ENCODE measurements at regions not wholly inside any gene's neighbourhood (a gene's known extent, or its start where the extent isn't known, plus 50 kb on each side); places are given as distances from the start of the nearest gene placed in this dataset.

GRCh38 chr13:44267980-44268379 lies 105.6 kb upstream of the SERP2 start:
- TF ChIP-seq CTCF (IDR thresholded peaks at IDR 0.05), result no peak
- H3K4me1 ChIP-seq, result peaks cover 6 to 37% (median 22%) of the 10 kb centered on the region in 9 donors
- no peak overlapping the region for H3K4me3 ChIP-seq
- ATAC-seq (no peak), DNase-seq (no peak)
- intact Hi-C loops (cut with DNase I), result no loop called here
- H3K36me3 ChIP-seq, result no peaks in the 10 kb centered on the region
- no peaks in the 10 kb centered on the region for H3K27me3 ChIP-seq
- H3K27ac ChIP-seq, result peak overlapping the region in 1 of 10 donors; percentile 18
- no peaks in the 10 kb centered on the region for H3K9me3 ChIP-seq
- 83 to 85% methylated on average over 4 of the region's 4 CpGs for WGBS, 2 donors

GRCh38 chr13:44268980-44269379 lies 104.6 kb upstream of the SERP2 start:
- no peak overlapping the region for H3K4me3 ChIP-seq
- intact Hi-C loops (cut with DNase I), result no loop called here
- H3K36me3 ChIP-seq, result no peaks in the 10 kb centered on the region
- DNase-seq, result no peak
- ATAC-seq, result no peak
- TF ChIP-seq CTCF (IDR thresholded peaks at IDR 0.05), result no peak
- peaks cover 7 to 37% (median 24%) of the 10 kb centered on the region in 9 donors for H3K4me1 ChIP-seq
- H3K27ac ChIP-seq, result peak overlapping the region in 1 of 10 donors; percentile 18
- H3K9me3 ChIP-seq, result no peaks in the 10 kb centered on the region
- no peaks in the 10 kb centered on the region for H3K27me3 ChIP-seq

GRCh38 chr13:44270150-44270549 lies 103.5 kb upstream of the SERP2 start:
- Histone ChIP-seq H3K27me3 (no peaks in the 10 kb centered on the region), H3K4me3 (no peak overlapping the region), H3K27ac (peak overlapping the region in 8 of 10 donors; percentile 57 to 85 (median 72)), H3K36me3 (no peaks in the 10 kb centered on the region), H3K4me1 (peaks cover 8 to 45% (median 35%) of the 10 kb centered on the region in 9 donors), H3K9me3 (no peaks in the 10 kb centered on the region)
- 94 to 96% methylated on average over 3 of the region's 3 CpGs for WGBS, 2 donors
- no peak for TF ChIP-seq CTCF (IDR thresholded peaks at IDR 0.05)
- ATAC-seq (no peak), DNase-seq (no peak)
- intact Hi-C loops (cut with DNase I), result loop anchor here in 1 of 10 donors (5.0 kb wide), 1 partner anchor 37 kb away; no protein-coding TSS in a partner anchor

GRCh38 chr13:44271031-44271455 lies 102.6 kb upstream of the SERP2 start:
- Histone ChIP-seq H3K9me3 (no peaks in the 10 kb centered on the region), H3K27ac (peak overlapping the region in 9 of 10 donors; percentile 57 to 85 (median 71)), H3K4me1 (peaks cover 8 to 53% (median 42%) of the 10 kb centered on the region in 9 donors), H3K27me3 (no peaks in the 10 kb centered on the region), H3K4me3 (no peak overlapping the region), H3K36me3 (no peaks in the 10 kb centered on the region)
- intact Hi-C loops (cut with DNase I), result loop anchor here in 1 of 10 donors (5.0 kb wide), 1 partner anchor 36 kb away; no protein-coding TSS in a partner anchor
- 47 to 56% methylated on average over 4 of the region's 4 CpGs for WGBS, 2 donors
- TF ChIP-seq CTCF (IDR thresholded peaks at IDR 0.05), result no peak
- ATAC-seq, result peak in 7 of 8 donors; percentile 8 to 74 (median 56)
- no peak for DNase-seq
